ENCODE measurements at regions not wholly inside any gene's neighbourhood (a gene's known extent, or its start where the extent isn't known, plus 50 kb on each side); places are given as distances from the start of the nearest gene placed in this dataset.

DNA sequence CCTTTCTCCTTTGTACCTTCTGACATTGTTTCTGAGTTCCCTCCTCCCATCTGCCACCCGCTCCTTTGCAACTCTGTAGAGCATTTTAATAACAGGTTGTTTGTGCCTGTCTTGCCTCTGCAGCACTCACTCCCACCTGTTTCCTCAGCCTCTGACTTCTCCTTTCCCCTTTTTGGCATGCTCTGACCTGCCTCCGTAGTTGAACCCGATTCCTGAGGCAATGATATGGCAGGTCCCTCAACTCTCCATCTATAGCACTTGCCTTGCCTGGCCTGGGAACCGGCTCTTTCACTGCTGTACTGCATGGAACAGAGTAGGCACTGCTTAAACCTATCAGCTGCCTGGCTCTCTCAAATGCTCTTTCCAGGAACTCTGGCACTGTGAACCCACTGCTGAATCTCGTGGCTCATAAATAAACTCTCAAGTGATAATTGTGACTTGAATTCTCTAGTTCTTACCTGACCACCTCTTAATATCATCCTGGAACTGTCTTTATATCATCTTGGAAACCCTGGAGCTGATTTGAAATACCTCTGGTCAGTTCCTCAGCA is 50.3 kb downstream of the UTRN start:
- no peak for DNase-seq

- no peak for DNase-seq
These were observed 50.8 kb downstream of the UTRN start for GRCh38 chr6:144335914-144336313.

GRCh38 chr6:144336900-144337299 is 51.8 kb downstream of the UTRN start:
- no peak for DNase-seq

DNA sequence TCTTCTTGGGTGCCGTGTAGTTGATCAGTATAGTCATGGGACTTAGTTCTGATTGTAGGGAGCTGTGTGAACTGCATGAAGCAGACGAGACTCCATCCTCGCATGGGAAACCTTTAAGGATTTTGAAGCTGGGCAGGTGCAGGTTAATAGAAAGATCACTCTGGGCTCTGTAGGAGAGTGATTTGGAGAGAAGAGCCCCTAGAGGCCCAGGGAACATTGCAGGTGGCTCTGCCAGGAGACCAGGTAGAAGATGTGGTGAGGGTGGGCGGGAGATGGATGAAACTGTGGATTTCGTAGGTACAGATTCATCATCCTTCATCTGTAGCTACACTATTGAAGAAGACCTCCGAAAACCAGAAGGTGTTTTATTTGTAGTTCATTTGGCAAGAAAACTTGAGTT is 53.3 kb downstream of the UTRN start:
- no peak for DNase-seq

DNA sequence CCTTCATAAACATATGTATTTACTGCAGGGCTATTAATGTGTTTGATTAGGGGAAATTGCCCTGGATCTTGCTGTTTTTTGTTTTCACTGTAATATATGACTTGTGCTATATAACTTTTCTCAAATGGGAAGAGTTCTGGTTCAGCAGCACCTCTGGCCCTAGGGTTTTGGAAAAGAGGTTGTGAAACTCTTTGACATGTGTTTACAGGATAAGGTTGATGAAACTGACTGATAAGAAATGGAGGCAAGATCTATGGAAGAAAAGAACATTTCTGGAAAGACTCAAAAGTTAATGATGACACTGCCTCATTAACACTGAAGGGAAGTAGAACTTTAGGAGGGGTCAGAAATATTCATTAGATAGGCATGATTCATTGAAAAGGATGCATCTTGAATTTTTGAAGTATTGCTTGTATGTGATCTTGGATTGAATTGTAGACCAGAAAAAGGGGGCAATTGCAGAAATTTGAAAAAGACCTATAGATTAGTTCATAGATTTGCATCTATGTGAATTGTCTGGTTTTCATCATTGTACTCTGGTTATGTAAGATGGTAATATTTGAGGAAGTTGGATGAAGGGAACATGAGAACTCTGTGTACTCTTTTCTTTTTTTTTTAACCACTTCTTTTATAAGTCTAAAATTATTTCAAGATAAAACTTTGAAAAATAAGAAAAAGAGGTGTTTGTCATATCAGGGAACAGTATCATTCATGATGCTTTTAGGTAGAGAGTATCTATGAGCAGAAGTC is 54.0 kb downstream of the UTRN start:
- no peak for DNase-seq

DNA sequence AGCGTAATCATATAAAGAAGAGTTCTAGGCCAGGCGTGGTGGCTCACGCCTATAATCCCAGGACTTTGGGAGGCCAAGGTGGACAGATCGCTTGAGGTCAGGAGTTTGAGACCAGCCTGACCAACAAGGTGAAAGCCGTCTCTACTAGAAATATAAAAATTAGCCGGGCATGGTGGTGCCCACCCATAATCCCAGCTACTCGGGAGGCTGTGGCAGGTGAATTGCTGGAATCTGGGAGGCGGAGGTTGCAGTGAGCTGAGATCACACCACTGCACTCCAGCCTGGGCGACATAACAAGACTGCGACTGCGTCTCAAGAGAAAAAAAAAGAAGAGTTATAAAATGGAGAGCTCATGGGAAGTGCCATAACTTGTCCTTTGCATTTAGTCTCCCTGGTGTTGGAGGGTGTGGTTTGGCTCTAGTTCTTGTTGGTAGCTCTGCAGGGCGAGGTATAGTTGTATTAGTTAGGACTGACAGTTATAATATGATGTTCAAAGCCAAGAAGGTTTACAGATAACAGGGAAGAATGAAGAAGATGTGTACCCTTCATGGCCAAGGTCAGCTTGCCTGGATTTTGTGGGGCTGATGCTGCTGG is 54.8 kb downstream of the UTRN start:
- no peak for DNase-seq

DNA sequence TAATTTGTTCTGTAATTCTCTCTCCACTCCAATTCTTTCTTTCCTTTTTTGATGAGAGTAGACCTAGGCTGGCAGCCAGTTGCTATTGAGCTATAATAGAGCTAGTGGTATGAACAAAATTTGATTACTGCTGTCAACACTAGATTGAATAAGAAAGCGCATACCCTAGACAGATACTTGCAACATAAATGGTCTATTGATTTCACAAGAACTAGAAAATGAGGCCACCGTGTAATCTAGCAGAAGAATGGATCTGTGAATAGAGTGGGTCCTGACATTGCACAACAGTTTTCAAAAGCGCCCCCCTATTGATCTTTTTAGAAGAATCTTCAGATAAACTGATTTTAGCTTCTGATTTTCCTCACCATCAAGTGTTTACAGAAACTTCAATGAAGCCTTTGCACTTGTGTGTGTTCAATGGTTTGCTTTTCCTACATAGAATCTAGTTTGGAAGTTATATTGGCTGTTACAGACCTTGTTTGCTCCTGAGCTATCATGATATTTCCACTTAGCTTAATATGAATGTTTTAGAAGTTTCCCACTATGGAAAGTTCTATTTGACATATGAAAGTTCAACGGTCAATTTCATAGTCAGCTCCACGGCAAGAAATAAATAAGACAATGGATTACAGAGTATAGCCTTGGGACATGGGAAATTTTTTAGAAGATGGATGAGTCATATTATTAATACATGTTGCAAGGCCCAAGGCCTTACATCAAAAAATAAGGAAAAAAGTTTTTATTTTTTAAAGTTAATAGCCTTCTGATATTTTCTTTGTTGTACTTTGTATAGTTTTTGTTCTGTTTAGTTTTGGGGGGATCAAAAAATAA is 55.6 kb downstream of the UTRN start:
- DNase-seq: no peak

- DNase-seq: no peak
These were observed 56.8 kb downstream of the UTRN start for GRCh38 chr6:144341831-144342527.

DNA sequence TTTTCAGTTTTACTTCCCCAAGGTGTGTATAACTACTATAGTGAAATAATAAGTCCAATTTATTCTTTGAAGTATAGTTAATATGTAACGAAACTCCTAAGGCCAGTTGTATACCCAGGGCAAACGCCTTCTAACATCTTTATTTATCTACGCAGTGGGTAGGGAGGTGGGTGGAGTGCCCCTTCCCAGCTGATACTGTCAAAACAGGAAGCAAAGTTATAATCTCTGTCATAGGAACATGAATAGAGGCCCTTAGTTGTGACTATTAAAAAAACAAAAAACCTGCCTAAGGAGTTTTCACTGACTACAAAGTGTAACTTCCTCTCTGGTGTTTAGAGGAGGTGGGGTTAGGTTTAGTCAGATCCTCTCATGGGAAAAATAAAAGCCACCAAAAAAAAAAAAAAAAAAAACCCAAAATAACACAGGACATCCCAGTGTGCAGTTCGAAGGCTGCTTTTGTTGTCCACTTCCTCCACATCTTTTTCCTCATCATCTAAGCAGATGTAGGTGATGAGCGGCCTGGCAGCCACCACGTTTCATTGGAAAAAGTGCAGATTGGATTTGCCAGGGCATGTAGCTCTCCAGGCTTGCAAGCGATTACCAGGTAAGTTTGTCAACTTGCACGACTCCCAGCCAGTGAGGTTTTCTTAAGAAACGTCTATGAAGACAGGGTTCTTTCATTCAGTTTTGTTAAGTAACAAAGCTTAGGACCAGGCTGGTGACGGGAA is 58.7 kb downstream of the UTRN start:
- DNase-seq: no peak

DNA sequence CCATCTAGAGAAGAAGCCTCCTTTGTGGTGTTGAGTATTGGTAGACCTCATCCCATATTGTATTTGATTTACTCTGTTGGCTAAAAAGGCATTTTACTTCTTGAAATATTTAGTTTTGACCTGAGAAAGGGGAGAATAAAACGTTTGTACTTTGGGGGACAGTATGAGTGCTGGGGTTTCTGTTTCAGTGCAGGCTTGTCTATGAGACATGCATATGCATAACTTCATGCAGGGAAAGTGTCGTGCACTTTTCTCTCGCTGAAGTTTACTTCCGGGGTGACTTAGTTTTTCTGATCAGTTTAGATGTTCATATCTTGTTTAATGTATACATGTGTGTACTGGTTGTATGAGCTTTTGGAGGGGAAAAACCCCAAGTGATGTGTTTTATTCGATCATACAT is 59.5 kb downstream of the UTRN start:
- DNase-seq: no peak

DNA sequence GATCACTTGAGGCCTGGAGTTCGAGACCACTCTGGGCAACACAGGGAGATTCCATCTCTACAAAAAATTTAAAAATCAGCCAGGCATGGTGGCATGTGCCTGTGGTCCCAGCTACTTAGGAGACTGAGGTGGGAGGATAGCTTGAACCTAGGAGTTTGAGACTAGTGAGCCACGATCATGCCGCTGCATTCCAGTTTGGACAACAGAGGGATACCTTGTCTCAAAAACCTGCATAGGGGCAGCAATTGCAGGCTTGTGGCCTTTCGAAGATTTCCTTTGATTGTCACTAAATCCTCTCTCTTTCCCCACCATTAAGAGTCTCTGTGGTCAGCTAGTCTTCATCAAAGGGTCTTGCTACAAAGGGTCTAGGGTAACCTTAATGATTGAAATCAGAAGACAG is 60.3 kb downstream of the UTRN start:
- DNase-seq: no peak

- DNase-seq: no peak
These were observed 61.7 kb downstream of the UTRN start for GRCh38 chr6:144346719-144347447.

DNA sequence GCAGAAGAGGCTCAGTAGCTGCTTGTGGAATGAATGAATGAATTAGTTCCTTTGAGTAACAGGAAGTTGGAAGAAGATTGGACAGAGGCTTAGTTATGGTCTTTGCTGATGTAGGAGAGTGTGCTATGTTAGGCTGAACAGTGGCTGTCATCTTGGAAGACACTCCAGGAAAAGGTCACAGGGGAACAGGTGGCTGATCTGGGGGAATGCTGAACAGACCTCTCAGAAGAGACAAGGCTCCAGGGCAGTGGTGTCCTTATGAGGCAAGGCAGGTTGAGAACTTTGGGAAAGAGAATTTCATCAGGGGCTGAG is 62.3 kb downstream of the UTRN start:
- no peak for DNase-seq

DNA sequence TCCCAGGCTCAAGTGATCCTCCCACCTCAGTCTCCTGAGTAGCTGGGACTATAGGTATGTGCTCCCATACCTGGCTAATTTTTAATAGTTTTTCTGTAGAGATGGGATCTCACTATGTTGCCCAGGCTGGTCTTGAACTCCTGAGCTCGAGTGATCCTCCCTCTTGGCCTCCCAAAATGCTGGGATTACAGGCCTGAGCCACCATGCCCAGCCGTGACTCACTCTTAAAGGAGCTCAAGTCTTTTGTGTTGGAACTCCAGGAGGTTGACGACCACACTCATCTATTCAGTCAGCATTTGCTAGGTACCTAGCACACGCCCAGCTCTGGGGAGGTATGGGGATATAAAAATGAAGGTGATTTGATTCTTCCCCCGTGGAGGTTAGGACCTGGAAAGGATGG is 62.8 kb downstream of the UTRN start:
- no peak for DNase-seq

DNA sequence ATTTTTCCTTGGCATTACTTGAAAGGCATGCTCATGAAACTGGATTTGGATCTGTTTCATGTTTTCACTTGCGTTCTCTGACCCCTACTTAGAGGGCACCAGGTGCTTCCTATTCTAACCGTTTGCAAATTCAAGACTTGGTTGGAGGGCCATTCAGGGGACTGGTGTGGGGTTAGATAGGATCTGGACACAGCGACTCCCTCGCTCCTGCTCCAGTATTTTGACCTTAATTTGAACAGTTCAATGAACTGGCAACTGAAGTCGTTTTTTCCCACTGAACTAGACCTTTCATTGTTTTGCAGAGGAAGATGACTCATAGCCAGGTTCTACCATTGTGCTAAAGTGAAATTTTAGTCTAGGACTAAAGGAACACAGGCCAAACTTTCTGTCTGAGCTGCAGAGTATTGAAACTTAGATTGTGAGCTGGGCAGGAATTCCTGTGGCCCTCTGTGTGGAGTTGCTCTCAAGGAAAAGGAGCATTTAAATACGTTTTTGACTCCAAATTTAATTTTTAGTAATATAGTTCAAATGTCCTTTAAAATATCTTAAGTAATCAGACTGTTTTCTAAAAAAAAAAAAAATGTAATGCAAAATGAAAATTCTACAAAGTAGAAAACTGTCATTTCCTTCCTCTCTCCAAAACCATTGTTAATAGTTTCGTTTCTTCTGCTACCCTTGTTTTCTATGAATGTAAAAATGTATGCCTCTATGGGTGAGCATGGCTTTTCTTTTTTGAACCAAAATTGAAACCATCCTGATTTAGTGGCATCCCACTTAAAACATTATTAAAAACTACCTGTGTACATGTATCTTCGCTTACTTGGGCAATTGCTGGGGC is 64.8 kb downstream of the UTRN start:
- no peak for DNase-seq

DNA sequence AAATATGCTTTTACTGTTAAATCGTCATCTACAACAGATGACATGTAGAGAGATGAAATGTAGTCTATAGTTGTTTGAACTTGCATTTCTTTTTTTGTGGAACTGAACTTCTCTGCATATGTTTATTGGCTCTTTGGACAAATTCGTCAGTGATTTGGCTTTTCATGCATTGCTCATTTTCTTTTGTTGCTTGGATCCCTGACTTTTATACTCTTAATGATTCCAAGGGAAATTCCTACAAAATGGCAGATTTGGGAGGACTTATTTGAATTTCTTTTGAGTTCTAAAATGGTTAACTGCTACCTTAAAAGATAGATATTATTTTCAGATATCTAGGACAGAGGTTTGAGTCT is 65.4 kb downstream of the UTRN start:
- DNase-seq: no peak

GRCh38 chr6:144351379-144352127 is 66.4 kb downstream of the UTRN start:
- no peak for DNase-seq

DNA sequence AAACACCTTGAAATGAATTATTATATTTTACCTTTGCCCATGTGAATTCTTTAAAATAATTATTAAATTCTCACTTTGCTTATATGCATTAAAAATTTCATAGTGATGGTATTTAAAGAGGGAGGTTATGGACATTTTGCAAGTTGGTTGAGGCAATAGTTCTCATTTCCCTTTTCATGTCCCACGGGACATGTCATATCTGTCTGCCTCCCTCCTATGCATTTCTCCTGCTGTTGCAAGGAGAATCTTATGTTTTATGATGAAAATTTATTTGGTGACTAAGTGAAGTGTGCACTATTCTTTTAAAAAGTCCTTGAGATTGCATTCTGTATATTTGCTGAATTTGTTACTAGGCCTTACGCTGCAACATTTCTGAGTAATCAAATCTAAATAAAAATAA is 67.2 kb downstream of the UTRN start:
- DNase-seq: no peak

DNA sequence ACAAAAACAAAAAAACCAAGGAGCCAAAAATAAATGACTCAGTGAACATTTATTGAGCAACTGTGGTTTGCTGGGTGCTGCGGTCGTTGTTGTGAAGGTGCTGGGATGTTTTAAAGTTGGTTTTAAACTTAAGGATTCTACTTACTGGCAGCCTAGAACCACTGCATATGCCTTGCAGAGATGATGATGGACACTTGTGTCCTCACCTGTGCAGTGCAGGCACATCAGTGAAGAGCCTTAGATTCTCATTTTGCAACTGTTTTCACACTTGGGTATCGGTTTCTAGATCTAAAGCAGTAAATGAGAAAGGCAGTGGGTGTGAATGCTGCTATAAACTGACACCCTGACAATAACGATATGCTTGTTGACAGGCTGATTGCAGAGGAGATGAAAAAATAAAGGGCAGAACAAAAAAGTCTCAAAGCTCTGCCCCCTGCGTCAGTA is 68.8 kb downstream of the UTRN start:
- DNase-seq: no peak

GRCh38 chr6:144359783-144360182 is 74.6 kb downstream of the UTRN start:
- DNase-seq: no peak
